ENCODE measurements at regions not wholly inside any gene's neighbourhood (a gene's known extent, or its start where the extent isn't known, plus 50 kb on each side); places are given as distances from the start of the nearest gene placed in this dataset.
"Not testable (repeated sequence)": the region's sequence is repeated elsewhere in the genome, so short reads cannot be mapped to it uniquely, and the experiment has no call there.

- DNase-seq (ENCODE audit: low spot score) = no peak
These were observed 164.6 kb upstream of the PPP1R3A start for GRCh38 chr7:114083166-114084001.

- no peak for DNase-seq (ENCODE audit: low spot score)
These were observed 163.9 kb upstream of the PPP1R3A start for GRCh38 chr7:114082642-114083165.

GRCh38 chr7:114081606-114082425, 163.0 kb upstream of the PPP1R3A start:
- no peak for DNase-seq (ENCODE audit: low spot score)

DNA sequence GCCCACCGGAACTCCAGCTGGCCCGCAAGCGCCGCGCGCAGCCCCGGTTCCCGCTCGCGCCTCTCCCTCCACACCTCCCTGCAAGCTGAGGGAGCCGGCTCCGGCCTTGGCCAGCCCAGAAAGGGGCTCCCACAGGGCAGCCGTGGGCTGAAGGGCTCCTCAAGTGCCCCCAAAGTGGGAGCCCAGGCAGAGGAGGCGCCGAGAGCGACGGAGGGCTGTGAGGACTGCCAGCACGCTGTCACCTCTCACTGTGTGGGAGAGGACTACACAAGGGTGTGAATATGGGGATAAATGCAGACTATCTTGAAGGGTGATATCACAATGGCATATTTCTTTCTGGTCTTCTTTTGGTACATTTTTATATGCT, 158.3 kb upstream of the PPP1R3A start:
- DNase-seq (ENCODE audit: low spot score) = not testable (repeated sequence)

DNA sequence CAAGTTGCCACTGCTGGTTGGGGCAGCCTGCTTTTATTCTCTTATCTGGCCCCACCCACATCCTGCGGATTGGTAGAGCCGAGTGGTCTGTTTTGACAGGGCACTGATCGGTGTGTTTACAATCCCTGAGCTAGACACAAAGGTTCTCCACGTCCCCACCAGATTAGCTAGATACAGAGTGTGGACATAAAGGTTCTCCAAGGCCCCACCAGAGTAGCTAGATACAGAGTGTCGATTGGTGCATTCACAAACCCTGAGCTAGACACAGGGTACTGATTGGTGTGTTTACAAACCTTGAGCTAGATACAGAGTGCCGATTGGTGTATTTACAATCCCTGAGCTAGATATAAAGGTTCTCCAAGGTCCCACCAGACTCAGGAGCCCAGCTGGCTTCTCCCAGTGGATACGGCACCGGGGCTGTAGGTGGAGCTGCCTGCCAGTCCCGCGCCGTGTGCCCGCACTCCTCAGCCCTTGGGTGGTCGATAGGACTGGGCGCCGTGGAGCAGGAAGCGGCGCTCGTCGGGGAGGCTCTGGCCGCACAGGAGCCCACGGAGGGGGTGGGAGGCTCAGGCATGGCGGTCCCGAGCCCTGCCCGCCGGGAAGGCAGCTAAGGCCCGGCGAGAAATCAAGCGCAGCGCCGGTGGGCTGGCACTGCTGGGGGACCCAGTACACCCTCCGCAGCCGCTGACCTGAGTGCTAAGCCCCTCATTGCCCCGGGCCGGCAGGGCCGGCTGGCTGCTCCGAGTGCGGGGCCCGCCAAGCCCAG, 157.8 kb upstream of the PPP1R3A start:
- DNase-seq (ENCODE audit: low spot score) = not testable (repeated sequence)

DNA sequence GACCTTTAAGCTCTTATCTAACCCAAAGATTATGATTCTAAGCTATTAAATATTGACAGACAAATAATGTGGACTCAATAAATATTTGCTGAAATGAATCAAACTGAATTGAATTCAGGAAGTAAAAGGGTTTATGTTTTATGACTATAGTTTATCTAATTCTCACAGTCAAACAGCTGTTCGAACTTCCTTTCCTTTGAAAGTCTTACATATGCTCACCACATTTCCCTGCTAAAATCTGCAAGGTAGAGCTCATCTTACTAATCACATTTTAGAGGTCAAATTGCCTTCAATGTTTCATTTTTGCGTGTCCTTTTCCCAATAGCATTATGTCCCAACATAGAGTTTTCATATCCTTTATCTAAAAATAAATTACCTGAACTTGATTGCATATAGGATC, 154.9 kb upstream of the PPP1R3A start:
- DNase-seq (ENCODE audit: low spot score) = no peak

GRCh38 chr7:114070246-114070645, 151.4 kb upstream of the PPP1R3A start:
- DNase-seq (ENCODE audit: low spot score) = no peak

DNA sequence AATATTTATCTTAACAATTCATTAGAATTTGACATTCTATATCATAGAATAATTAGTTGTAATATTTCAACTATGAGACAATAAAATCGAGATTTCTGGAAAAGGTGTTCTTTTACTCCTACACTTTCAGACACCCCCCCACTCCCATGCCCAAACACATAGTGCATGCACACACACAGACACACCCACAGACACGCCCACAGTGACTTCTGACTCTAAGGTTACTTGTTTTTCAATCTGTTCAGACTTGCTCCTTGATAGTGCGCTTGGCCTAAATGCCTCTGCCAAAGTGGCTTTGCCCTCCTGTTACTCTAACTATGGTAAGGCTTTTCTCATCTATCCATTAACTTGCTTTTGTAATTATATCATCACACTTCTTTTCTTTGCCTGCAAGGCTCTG, 144.0 kb upstream of the PPP1R3A start:
- DNase-seq (ENCODE audit: low spot score) = no peak

DNA sequence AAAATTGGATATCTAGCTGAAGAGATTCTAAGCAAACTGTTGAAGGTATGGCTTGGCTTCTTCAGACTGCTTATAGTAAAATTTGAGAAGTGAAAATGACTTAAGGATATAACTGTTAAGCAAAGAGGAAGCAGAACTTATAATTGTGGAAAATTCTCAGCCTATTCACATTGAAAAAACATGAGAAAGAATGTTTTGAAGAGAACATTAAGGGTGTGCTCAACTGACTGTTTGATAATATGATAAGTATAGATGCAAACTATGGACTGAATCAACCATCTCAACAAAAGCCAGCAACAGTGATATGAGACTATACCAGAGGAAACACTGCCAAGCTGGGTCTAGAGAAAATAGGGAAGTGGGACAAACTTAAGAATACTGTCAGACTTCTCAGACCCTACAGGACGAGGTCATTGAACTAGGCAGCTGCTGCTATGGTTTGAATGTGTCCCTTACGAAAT, 133.1 kb upstream of the PPP1R3A start:
- DNase-seq (ENCODE audit: low spot score) = no peak

DNA sequence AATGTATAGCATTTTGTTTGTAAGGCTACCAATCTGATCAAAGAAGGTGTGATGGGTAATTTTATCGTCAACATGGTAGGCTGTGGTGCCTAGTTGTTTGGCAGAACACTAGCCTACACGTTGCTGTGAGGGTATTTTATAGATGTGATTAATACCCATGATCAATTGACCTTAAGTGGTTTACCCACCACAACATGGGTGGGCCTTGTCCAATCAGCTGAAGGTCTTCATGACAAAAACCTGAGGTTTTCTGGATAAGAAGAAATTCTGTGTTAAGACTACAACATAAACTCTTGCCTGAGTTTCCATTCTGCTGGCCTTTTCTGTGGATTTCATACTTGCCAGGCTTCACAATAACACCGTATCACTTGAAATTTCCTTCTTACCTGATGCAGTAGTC, 131.8 kb upstream of the PPP1R3A start:
- DNase-seq (ENCODE audit: low spot score) = no peak

GRCh38 chr7:114048386-114049235, 129.8 kb upstream of the PPP1R3A start:
- DNase-seq (ENCODE audit: low spot score) = no peak

GRCh38 chr7:114047889-114048288, 129.1 kb upstream of the PPP1R3A start:
- no peak for DNase-seq (ENCODE audit: low spot score)

DNA sequence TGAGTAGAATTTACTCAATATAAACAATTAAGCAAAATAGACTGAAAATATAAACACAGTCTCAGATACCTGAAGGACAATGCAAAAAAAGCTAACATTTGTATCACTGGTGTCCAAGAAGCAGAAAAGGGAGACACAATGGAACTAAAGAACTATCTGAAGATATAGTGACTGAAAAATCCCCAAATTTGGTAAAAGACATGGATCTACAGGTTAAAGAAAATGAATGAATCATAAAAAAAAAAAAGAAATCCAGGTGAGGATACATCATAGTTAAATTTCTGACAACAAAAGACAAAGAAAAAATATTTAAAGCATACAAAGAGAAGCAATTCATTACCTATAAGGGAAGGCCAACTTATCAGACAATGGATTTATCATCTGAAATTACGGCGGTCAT, 114.7 kb upstream of the PPP1R3A start:
- DNase-seq (ENCODE audit: low spot score) = no peak

GRCh38 chr7:114026486-114027089, 107.8 kb upstream of the PPP1R3A start:
- no peak for DNase-seq (ENCODE audit: low spot score)

GRCh38 chr7:114021135-114021534, 102.3 kb upstream of the PPP1R3A start:
- DNase-seq (ENCODE audit: low spot score) = no peak

GRCh38 chr7:114008696-114009095, 89.9 kb upstream of the PPP1R3A start:
- no peak for DNase-seq (ENCODE audit: low spot score)

DNA sequence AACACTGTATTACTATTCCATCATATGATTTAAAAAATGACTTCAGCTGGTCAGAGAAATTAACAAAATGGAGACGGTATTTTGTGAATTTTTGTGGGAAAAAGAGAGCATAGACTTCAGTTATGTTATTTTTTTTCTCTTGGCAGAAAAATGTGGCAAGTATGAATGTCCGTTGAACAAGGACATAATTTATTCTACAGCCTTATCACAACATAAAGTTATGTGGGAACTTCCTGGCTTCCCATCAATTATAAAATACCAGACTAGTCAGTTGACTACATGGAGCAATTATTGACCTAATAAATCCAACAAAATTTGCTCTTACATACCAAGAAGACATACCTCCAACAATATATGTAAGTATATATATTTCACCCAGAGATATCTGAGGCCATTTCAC, 88.6 kb upstream of the PPP1R3A start:
- no peak for DNase-seq (ENCODE audit: low spot score)

GRCh38 chr7:113998934-113999333, 80.1 kb upstream of the PPP1R3A start:
- no peak for DNase-seq (ENCODE audit: low spot score)

GRCh38 chr7:113996405-113996804, 77.6 kb upstream of the PPP1R3A start:
- DNase-seq (ENCODE audit: low spot score) = no peak

- DNase-seq (ENCODE audit: low spot score) = no peak
These were observed 67.4 kb upstream of the PPP1R3A start for GRCh38 chr7:113986216-113986615.

GRCh38 chr7:113976508-113976907, 57.7 kb upstream of the PPP1R3A start:
- no peak for DNase-seq (ENCODE audit: low spot score)
